ENCODE measurements at regions not wholly inside any gene's neighbourhood (a gene's known extent, or its start where the extent isn't known, plus 50 kb on each side); places are given as distances from the start of the nearest gene placed in this dataset.

- Histone ChIP-seq H3K36me3 (no peaks in the 10 kb centered on the region), H3K4me1 (no peaks in the 10 kb centered on the region), H3K9me3 (no peaks in the 10 kb centered on the region), H3K4me3 (ENCODE audit: low read depth, low read length) (no peak overlapping the region), H3K27me3 (no peaks in the 10 kb centered on the region)
- TF ChIP-seq CTCF (IDR thresholded peaks at IDR 0.05; ENCODE audit: low read depth, low read length), result no peak
- no peak for DNase-seq
Measured at GRCh38 chr9:91150998-91151717, 210.6 kb downstream of the AUH start.

GRCh38 chr9:91151718-91152095, 210.0 kb downstream of the AUH start:
- H3K27me3 ChIP-seq, result no peaks in the 10 kb centered on the region
- H3K9me3 ChIP-seq, result no peaks in the 10 kb centered on the region
- H3K4me1 ChIP-seq, result no peaks in the 10 kb centered on the region
- no peak for DNase-seq
- no peak for TF ChIP-seq CTCF (IDR thresholded peaks at IDR 0.05; ENCODE audit: low read depth, low read length)
- no peak overlapping the region for H3K4me3 ChIP-seq (ENCODE audit: low read depth, low read length)
- H3K36me3 ChIP-seq, result no peaks in the 10 kb centered on the region

- TF ChIP-seq CTCF (IDR thresholded peaks at IDR 0.05; ENCODE audit: low read depth, low read length), result no peak
- no peak for DNase-seq
- no peaks in the 10 kb centered on the region for H3K27me3 ChIP-seq
- H3K9me3 ChIP-seq, result no peaks in the 10 kb centered on the region
- H3K4me3 ChIP-seq (ENCODE audit: low read depth, low read length), result no peak overlapping the region
- no peaks in the 10 kb centered on the region for H3K36me3 ChIP-seq
- no peaks in the 10 kb centered on the region for H3K4me1 ChIP-seq
Measured at GRCh38 chr9:91154686-91155085, 207.0 kb downstream of the AUH start.

- Histone ChIP-seq H3K9me3 (no peaks in the 10 kb centered on the region), H3K27me3 (no peaks in the 10 kb centered on the region), H3K4me3 (ENCODE audit: low read depth, low read length) (no peak overlapping the region), H3K4me1 (no peaks in the 10 kb centered on the region), H3K36me3 (no peaks in the 10 kb centered on the region)
- DNase-seq, result no peak
- TF ChIP-seq CTCF (IDR thresholded peaks at IDR 0.05; ENCODE audit: low read depth, low read length), result no peak
Measured at GRCh38 chr9:91155181-91155580, 206.5 kb downstream of the AUH start.

GRCh38 chr9:91155746-91156376, 205.9 kb downstream of the AUH start:
- Histone ChIP-seq H3K36me3 (no peaks in the 10 kb centered on the region), H3K9me3 (no peaks in the 10 kb centered on the region), H3K27me3 (no peaks in the 10 kb centered on the region), H3K4me1 (no peaks in the 10 kb centered on the region), H3K4me3 (ENCODE audit: low read depth, low read length) (no peak overlapping the region)
- DNase-seq, result no peak
- TF ChIP-seq CTCF (IDR thresholded peaks at IDR 0.05; ENCODE audit: low read depth, low read length), result no peak

Measured in BE2C (cell line).